OCI-LY3 (cell line): ENCODE measurements at regions not wholly inside any gene's neighbourhood (a gene's known extent, or its start where the extent isn't known, plus 50 kb on each side); places are given as distances from the start of the nearest gene placed in this dataset.

Experiments
- CTCF ChIP-seq: fragments of 200-600, 300-600 bp; sonication (generic); IDR thresholded peaks from 2 replicates; pipeline ENCODE4 v1.5.1; 2014; ENCODE audit warnings: antibody characterized with exemption, low read length, low read depth
- EZH2phosphoT487 ChIP-seq: fragments of 200-600 bp; shearing (Covaris generic); IDR thresholded peaks from 2 replicates; pipeline ENCODE4 v1.6.1; 2018; ENCODE audit warnings: antibody characterized with exemption, mixed run types, low read depth

DNA sequence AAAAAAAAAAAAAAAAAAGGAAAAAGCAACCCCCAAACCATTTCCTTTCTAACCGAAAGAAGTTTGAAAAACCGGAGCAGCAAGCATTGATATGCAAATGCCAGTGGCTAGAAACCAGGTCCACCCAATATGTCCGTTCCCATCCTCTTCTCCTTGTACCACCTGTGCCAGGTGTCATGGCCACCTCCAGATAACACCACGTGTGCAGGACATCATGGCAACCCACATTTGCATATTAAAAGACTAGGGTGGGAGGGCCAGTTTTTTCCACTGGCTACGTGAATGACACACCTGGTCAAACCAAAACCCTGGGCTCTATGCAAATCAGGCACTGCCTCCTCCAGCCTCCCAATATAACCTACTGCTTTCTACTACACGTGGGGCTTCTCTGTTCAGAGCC lies 303.3 kb upstream of the GULP1 start:
- TF ChIP-seq CTCF (no peak), EZH2phosphoT487 (no peak)
